ENCODE measurements at regions not wholly inside any gene's neighbourhood (a gene's known extent, or its start where the extent isn't known, plus 50 kb on each side); places are given as distances from the start of the nearest gene placed in this dataset. TPM values are rescaled to one million over a fixed set of nuclear protein-coding genes. Genes with fewer than 3 reads are reported as not detected.

Small RNA genes lying in the stretch of these regions (small RNA-seq; reads per million reads assigned to genes)
- gene CICP10 = not detected
- not detected for gene SEPT14P2

Measured in fibroblast of villous mesenchyme (primary cell).